GM18870 (cell line): ENCODE measurements at regions not wholly inside any gene's neighbourhood (a gene's known extent, or its start where the extent isn't known, plus 50 kb on each side); places are given as distances from the start of the nearest gene placed in this dataset.
A peak's percentile ranks its signal among the peaks of the same experiment; 100 is the strongest.

ENCODE experiments used
- ATAC-seq: cut with Tn5 transposase; IDR thresholded peaks from one replicate; pipeline ENCODE4 v1.9.1; 2021; ENCODE audit warnings: moderate library complexity; ENCODE audit not compliant: unreplicated experiment

DNA sequence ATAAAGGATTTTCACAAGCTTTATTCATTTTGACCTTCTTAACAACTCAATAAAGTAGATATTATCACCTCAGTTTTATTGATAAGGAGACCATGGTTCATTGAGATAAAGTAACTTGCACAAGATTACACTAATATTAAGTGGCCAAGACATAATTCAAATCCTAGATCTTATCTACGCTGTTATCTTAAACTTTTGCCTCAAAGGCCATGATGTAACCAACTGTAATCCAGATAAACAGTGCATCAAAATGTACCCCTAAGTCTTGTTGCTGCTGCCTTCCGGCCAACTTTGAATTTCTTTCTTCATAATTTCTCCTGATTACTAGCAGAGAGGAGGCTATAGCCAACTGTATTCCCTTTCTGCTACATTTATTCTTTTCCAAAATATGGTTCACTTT is 1094.8 kb upstream of the PIK3C3 start:
- ATAC-seq, result no peak

DNA sequence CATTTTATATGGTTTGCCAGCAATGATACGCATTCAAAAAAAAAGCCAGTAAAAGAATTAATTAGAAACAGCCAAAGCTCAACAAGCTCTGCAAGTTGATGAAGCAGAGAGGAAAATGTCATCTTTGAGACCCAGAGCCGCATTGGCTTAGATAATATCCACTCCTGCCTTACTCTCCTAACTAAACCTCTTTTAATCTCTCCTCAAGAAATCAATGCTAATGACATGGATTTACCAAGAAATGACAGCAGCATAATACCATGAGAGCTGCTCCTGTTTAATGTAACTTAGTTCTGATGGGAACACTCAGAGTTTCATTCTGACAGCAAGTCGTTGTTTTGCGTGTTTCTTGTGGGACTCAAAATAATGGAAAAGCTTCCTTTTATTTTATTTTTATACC is 1099.4 kb upstream of the PIK3C3 start:
- no peak for ATAC-seq

DNA sequence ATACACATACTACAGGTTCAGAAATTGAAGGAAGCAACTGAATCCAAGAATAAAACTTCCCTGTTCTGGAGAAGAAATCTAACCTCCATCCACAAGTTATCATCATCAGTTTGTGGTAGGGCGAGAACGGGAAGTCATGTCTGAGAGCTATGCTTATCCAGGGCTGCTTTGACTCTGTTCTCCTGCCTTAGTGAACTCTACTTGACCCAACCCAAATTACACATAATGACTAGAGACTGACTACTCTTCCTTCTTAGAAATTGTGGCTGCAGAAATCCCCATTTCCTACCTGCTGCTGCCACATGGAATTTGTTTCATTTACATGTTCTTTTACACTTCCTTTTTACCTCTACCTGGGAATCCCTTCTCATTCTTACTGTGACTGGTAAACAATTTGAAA is 1102.6 kb upstream of the PIK3C3 start:
- ATAC-seq, result no peak

DNA sequence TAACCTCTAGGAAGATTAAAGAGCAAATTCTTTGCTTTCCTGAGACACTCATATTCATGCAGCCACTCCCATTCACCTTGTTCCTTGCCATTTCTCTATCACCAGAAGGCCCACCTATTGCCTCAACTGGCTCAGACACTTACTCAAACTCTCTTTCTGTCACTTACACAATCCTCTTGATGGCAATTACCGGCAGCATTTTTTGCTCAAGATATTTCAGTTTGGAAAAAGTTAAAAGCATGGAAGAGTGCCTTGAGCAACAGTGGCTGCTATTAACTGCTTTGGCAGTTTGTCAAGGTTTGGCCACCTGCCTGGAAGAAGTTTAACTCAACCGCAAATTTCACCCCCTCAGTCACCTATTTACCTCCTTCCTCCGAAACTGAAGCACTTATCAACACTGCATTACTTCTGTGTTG is 1104.0 kb upstream of the PIK3C3 start:
- ATAC-seq, result no peak

DNA sequence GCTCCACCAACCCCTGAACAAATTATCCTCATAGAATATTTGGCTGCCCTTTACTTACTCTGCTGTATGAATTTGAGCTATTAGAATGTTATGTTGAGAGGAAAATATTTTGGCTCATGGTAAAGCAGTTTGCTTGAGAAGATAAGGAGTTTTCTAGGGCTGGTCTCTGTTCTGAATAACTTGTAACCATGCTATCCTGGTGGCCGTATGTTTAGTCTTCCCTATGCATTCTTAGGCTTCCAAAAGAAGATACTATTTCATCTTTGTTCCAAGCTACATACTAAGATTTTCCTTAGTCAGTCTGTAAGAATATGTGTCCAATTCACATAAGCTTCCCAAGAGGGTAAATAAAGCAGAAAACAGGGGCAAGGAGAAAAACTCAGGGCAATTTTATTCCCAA is 1105.1 kb upstream of the PIK3C3 start:
- no peak for ATAC-seq

DNA sequence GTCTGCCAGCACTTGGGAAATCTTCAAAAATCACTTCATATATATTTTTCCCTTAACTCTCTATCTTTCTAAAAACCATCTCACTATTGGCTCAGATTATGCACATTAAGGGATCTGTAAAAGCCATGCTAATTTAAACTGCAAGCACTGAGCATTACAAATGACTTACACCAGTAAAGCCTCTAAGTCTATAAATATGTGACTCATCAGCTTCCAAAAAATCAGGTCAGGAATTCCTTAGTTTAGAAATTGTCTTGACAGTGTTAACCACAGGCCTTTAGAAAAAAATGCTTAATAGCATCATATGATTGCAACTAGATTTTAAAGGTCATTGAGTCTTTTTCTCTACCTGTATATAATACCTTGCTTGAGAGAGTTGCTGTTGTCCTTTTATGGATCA is 1113.6 kb upstream of the PIK3C3 start:
- no peak for ATAC-seq

DNA sequence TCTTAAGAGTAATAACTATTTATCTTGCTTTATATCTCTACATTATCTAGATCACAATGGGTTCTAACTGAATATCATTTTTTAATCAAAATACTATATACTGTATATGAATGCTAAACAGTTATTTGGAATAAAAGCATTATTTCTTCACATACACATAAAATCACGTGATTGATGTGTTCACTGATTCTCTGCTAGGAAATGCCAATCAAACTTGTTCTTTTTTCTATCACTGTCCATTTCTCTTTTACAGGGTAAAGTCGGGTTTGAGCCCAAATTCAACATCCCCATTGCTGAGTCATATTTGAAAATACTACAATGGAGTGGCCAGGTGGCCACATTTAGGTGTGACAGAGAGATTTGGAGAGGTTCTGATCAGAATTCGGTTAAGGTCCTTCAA is 1114.0 kb upstream of the PIK3C3 start:
- no peak for ATAC-seq

DNA sequence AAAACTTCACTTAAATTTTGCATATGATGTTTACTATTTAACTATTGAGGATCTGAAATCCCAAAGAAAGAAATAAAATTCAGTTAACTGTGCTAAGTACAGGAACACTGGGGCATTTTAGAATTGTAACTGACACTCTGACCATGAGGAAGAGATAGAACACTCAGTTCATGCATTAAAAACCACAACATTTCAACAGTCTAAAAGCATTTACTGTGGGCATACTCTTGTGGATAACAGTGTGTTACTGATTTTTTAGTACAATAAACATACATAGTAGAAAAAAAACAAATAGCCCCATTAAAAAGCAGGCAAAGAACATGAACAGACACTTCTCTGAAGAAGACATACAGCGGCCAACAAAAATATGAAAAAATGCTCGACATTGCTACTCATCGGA is 1122.7 kb upstream of the PIK3C3 start:
- ATAC-seq, result no peak

DNA sequence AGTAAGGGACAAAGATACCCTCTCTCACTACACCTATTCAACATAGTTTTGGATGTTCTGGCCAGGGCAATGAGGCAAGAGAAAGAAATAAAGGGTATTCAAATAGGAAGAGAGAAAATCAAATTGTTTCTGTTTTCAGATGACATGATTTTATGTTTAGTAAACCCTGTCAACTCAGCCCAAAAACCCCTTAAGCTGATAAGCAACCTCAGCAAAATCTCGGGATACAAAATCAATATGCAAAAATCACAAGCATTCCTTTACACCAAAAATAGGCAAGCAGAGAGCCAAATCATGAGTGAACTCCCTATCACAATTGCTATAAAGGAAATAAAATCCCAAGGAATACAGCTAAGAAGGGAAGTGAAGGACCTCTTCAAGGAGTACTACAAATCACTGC is 1130.7 kb upstream of the PIK3C3 start:
- ATAC-seq, result no peak

DNA sequence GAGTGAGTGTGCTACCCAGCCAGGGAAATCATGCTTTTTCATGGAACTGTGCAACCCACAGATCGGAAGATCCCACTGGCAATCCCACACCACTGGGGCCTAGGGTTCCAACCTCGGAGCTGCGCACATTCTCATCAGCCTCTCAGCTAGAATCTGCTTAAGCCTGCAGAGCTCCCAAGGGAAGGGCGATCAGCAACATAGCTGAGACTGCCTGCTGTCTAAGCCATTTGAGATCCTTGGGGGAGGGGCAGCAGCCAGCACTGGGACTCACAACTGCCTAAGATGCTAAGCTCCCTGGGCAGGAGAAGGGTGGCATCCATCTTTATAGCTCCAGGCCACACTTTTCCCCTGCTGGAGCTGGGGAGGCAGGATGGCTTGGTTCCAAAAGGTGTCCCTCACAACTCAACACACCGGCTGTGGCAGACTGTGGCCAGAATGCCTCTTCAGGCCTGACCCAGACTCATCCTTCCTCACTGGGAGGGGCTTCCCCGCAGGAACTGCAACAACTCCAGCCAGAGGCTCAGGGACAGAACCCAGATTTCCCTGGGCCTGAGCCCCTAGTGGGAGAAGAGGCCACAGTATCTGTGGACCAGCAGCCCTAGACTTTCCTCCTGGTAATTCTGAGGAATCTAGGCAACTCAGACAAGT is 1133.3 kb upstream of the PIK3C3 start:
- ATAC-seq, result no peak

DNA sequence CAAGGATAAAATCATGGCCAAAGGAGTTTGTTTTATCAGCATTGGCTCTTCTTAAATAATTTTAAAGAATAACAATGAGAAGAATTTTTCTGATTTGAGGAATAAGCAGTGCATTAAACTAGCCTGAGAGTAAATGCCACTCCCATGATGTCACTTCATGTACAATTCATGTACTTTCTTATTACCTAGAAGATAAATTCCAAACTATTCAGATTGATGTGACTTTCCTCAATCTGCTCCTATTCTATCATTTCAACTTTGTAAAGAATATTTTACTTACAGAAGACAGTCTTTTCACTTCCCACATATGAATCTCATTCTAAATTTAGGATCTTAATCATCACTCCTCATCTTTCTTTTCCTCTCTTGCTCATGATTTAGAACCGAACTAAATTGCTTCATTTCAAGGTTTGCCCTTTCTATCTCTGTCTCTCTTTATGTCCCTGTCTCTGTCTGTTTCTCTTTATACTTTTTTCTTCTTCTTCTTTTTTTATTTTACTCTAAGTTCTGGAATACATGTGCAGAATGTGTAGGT is 1142.0 kb upstream of the PIK3C3 start:
- no peak for ATAC-seq

DNA sequence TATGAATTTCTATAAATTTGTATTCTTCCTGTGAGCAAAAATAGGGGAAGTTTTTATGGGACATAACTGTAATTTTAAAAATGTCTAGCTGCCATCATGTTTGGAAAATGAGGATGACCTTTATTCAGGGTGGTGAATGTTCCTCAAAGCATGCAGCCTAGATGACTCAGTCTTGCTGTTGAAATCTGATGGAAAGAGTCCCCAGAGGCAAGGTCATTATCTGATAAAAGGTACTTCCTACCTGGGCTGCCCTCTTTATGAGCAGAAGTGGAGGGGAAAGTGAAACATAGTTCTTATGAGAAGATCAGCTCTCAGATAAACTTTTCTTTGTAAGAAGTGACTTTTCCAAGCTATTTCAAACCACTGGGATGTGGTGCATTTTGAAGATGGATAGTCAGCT is 1144.7 kb upstream of the PIK3C3 start:
- ATAC-seq, result no peak

DNA sequence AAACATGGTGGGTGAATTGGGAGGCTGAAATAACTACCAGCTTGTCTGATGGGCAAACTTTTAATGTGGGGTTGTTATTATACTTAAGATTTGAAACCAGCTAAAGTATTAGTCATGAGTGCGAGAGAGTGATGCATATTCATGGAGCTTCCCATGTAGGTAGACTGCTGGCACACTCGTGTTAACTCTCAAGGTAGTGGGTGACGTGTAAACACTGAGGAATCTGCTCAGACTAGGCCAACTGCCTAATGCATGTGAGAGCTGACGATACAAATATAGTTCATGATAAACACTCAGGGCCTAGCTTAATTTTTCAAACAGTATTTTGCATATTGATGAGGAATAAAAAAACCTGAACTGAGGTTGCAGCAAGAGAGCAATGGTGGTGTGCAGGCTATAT is 1165.7 kb upstream of the PIK3C3 start:
- no peak for ATAC-seq

DNA sequence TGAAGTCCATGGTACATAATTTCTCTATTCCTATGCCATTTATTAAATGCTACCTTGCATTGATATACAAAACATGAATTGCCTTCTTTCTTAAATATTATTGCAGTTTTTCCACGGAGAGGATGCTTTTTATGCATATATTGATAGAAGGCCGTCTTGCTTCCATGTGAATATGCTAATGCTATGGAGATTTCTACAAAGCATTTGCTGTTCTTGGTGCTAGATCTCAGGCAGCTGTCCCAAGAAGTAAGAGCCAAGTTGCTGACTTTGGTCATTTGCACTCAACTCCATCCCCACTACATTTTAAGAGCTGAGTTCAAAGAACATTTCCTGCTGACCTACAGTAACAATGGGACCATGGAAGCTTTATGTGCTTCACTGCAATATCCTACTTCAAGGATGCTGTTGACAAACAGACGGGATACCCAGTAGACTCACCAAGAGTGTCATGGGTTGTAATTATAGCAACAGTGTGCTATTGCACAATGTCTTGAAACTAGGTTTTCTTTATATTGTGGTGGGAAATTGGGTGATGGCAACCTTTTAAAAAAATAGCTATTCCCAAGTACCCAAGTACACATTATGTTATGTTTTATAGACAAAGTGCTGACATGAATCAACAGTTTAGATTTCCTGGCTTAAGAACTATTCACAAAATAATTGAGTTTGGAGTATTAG is 1172.4 kb upstream of the PIK3C3 start:
- no peak for ATAC-seq

DNA sequence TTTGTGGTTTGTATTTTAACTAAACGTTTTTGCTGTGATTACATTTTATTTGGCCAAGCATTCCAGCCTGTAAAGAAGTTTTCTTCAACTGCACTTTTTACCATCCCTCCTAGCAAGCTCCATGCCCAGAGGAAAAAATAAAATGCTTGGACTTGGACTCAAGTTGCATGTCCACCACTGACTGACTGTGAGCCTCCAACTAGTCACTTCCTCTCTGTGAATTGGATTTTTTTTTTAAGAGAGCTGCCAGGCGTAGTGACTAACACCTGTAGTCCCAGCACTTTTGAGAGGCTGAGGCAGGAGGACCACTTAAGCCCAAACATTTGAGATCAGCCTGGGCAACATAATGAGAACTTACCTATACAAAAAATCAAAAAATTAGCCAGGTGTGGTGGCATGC is 1185.2 kb upstream of the PIK3C3 start:
- no peak for ATAC-seq

DNA sequence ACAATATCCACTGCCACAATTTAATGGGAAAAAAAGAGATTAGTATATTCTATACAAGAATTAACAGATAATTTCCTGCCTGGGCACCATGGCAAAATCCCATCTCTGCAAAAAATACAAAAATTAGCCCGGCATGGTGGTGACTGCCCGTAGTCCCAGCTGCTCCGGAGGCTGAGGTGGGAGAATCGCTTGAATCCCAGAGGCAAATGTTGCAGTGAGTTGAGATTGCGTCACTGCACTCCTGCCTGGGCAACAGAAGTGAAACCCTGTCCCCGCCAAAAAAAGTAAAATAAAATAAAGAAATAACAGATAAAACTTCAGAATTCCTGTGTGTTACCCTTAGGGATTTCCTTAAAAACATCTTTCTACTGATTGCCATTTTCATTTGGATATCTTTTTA is 1194.8 kb upstream of the PIK3C3 start:
- ATAC-seq, result no peak

DNA sequence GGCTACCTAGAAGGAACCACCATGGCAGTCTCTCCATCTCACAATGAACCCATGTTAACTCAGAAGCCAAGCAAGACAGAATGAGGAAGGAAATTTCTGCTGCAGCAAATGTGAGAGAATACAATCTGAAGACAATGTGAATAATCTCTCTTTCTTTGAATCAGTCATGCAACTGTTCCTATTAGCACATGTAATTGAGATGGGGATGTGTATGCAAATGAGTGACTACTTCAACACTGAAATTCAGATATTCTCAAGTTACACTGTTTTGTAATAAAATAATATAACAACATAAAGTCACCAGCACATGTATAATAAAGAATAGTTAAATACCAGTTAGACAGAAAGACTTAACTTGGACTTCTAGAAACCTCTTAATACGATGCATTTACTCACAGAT is 1200.6 kb upstream of the PIK3C3 start:
- no peak for ATAC-seq

DNA sequence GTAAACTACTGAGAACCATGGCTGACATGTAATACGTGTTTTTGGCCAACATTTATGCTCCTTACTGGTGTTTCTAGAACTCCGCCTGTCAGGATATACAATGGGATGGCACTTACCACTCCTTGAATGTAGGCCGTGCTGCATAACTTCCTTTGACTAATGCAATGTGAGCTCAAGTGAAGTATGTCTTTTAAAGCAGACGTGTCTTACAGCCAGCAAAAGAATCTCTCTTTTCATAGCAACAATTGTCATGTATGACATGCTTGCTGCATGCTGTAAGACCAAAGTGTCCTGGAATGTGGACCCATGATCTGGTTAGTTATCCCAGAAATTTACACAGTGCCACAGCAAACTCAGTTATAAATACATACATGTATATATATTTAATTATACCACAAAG is 1202.7 kb upstream of the PIK3C3 start:
- no peak for ATAC-seq

DNA sequence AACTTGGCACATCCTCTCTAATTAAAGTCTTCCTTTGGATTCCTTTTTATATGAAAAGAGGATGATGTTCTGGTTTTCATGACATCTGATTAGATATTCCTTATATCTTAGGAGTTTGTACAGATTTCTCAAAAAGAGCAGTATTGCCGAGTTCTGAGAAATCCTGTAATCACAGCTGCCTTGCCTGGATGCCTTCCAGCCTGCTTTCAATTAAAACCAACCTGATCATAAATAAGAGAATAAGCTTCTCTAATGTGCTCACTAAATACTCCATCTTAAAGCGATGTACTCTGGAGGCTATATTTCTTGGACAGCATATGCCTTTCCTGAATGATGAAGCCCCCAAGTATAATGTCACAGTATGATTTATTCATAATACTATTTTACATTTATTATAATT is 1203.8 kb upstream of the PIK3C3 start:
- ATAC-seq, result no peak

DNA sequence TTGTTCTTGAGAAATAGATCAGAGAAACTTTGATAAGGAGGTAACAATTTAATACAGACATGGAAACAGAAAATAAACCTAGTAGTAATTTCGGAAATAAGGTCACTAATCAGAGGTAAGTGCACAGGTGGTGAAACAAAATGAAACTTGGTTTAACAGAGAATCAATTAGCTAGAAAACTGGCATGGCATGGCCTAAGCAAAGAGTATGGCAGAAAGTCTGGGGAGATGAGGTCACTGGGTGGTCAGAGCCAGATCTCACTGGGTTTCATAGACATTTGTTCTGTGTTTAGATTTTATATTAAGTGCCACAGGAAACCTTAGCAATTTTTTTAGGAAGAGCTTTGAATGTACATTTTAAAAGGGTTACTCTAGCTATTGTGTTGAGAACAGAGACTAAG is 1216.0 kb upstream of the PIK3C3 start:
- ATAC-seq, result no peak

DNA sequence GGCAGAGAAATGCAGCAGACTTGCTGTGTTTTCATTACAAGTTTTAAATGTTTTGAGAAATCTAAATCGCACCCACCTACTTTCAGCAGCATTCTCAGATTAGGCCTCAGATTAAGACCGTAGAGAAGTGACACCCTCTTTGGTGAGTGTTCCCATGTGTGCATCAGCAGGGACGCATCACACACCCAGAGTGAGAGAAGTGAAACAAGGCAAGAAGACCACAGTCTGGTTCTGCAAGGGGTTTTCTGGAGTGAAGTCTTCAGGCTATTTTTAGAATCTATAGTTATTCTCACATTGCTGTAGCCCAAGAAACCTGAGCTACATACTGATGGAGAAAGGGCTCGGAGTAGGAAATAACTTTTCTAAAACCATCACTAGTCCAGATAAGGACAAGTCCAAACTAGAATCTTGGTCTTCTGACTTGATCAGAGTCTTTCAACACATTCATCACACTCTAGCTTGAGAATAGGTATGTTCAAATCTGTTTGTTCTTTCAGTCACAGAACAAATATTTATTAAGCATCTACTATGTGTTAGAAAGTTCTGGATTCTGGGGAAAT is 1216.6 kb upstream of the PIK3C3 start:
- ATAC-seq, result peak; percentile 69

DNA sequence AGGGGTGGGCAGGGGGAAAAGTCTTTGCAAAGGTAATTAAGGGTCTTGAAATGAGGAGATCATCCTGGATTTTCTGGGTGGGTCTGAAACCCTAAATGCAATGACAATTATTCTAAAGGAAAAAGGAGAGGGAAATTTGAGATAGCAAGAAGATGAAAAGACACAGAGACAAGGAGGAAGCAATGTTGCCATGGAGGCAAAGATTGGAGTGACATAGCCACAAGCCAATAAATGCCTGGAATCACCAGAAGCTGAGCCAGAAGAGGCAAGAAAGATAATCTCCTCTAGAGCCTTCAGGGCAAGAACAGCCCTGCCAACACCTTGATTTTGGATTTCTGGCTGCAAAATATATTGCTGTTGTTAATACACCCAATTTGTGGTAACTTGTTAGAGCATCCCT is 1246.3 kb upstream of the PIK3C3 start:
- no peak for ATAC-seq
